Loucy (cell line): ENCODE measurements at regions not wholly inside any gene's neighbourhood (a gene's known extent, or its start where the extent isn't known, plus 50 kb on each side); places are given as distances from the start of the nearest gene placed in this dataset.

ENCODE experiments used
- H2AFZ ChIP-seq: fragments of 200-600 bp; sonication (generic); 2 replicates; pipeline ENCODE4 v1.6.0; 2016; ENCODE audit warnings: antibody characterized with exemption, mild to moderate bottlenecking, low read length, moderate library complexity
- H3F3A ChIP-seq: fragments of 200-600 bp; 2 replicates; pipeline ENCODE4 v1.6.0; 2016; ENCODE audit warnings: antibody characterized with exemption, low read depth, mild to moderate bottlenecking
- H3K27me3 ChIP-seq: fragments of 200-600 bp; sonication (generic); 2 replicates; pipeline ENCODE4 v1.6.1; 2014; ENCODE audit warnings: low read length, mild to moderate bottlenecking; ENCODE audit not compliant: insufficient read depth, poor library complexity, severe bottlenecking
- H3K36me3 ChIP-seq: fragments of 200-600 bp; sonication (generic); 2 replicates; pipeline ENCODE4 v1.6.1; 2016; ENCODE audit warnings: low read length; ENCODE audit not compliant: insufficient read depth
- H3K4me1 ChIP-seq: fragments of 200-600 bp; sonication (generic); 2 replicates; pipeline ENCODE4 v1.5.1; 2014; ENCODE audit warnings: low read length, mild to moderate bottlenecking; ENCODE audit not compliant: insufficient read depth, poor library complexity, severe bottlenecking
- H3K4me2 ChIP-seq: fragments of 200-600 bp; sonication (generic); 2 replicates; pipeline ENCODE4 v1.6.0; 2014; ENCODE audit warnings: antibody characterized with exemption, low read length, low read depth, mild to moderate bottlenecking; ENCODE audit not compliant: poor library complexity, severe bottlenecking
- H3K4me3 ChIP-seq: fragments of 200-600 bp; sonication (generic); 2 replicates; pipeline ENCODE4 v1.5.1; 2014; ENCODE audit warnings: low read length, mild to moderate bottlenecking, mixed read lengths; ENCODE audit not compliant: poor library complexity, severe bottlenecking
- H3K79me2 ChIP-seq: fragments of 200-600 bp; sonication (generic); 2 replicates; pipeline ENCODE4 v1.6.1; 2014; ENCODE audit warnings: low read length; ENCODE audit not compliant: insufficient read depth
- H3K9ac ChIP-seq: fragments of 200-600 bp; sonication (generic); 2 replicates; pipeline ENCODE4 v1.6.0; 2014; ENCODE audit warnings: mild to moderate bottlenecking, low read depth, low read length, moderate library complexity; ENCODE audit not compliant: poor library complexity, severe bottlenecking
- H3K9me2 ChIP-seq: fragments of 200-600 bp; sonication (generic); replicated peaks from 2 replicates; pipeline ENCODE4 v1.6.1; 2016; ENCODE audit warnings: low read depth, low read length, mixed read lengths
- H3K9me3 ChIP-seq: fragments of 200-600 bp; sonication (generic); 2 replicates; pipeline ENCODE4 v1.6.1; 2014; ENCODE audit warnings: mild to moderate bottlenecking, antibody characterized with exemption, low read length, low read depth; ENCODE audit not compliant: insufficient read depth
- H4K20me1 ChIP-seq: fragments of 200-600 bp; sonication (generic); 2 replicates; pipeline ENCODE4 v1.6.0; 2014; ENCODE audit warnings: antibody characterized with exemption, low read length, mild to moderate bottlenecking; ENCODE audit not compliant: insufficient read depth, poor library complexity, severe bottlenecking
- CTCF ChIP-seq: fragments of 200-600 bp; sonication (generic); conservative IDR thresholded peaks from 2 replicates; pipeline ENCODE4 v1.5.1; 2014; ENCODE audit warnings: mild to moderate bottlenecking, antibody characterized with exemption, low read length
- EZH2phosphoT487 ChIP-seq: fragments of 200-600 bp; IDR thresholded peaks from 2 replicates; pipeline ENCODE4 v1.6.1; 2018; ENCODE audit warnings: antibody characterized with exemption, mild to moderate bottlenecking, moderate library complexity, borderline replicate concordance

- H3K36me3 ChIP-seq: no peaks in the 10 kb centered on the region
- H3K9ac ChIP-seq: no peak overlapping the region
- H3K4me2 ChIP-seq: no peak overlapping the region
- H4K20me1 ChIP-seq: no peaks in the 10 kb centered on the region
- no peaks in the 10 kb centered on the region for H3K9me2 ChIP-seq
- no peaks in the 10 kb centered on the region for H3K4me1 ChIP-seq
- no peak for TF ChIP-seq EZH2phosphoT487
- TF ChIP-seq CTCF: no peak
- no peak overlapping the region for H2AFZ ChIP-seq
- no peaks in the 10 kb centered on the region for H3K27me3 ChIP-seq
- no peaks in the 10 kb centered on the region for H3F3A ChIP-seq
- no peaks in the 10 kb centered on the region for H3K79me2 ChIP-seq
- H3K9me3 ChIP-seq: no peaks in the 10 kb centered on the region
- H3K4me3 ChIP-seq: no peak overlapping the region
These were observed 167.7 kb upstream of the PTGFR start for GRCh38 chr1:78322928-78323680.

- Histone ChIP-seq H3K4me2 (no peak overlapping the region), H3K36me3 (no peaks in the 10 kb centered on the region), H3F3A (no peaks in the 10 kb centered on the region), H4K20me1 (no peaks in the 10 kb centered on the region), H3K4me3 (no peak overlapping the region), H2AFZ (no peak overlapping the region), H3K79me2 (no peaks in the 10 kb centered on the region), H3K9me3 (no peaks in the 10 kb centered on the region), H3K27me3 (no peaks in the 10 kb centered on the region), H3K9me2 (no peaks in the 10 kb centered on the region), H3K9ac (no peak overlapping the region), H3K4me1 (no peaks in the 10 kb centered on the region)
- TF ChIP-seq CTCF: no peak
- no peak for TF ChIP-seq EZH2phosphoT487
These were observed 165.5 kb upstream of the PTGFR start for GRCh38 chr1:78325293-78325692.

GRCh38 chr1:78329475-78329874, 161.3 kb upstream of the PTGFR start:
- H3K9ac ChIP-seq: no peak overlapping the region
- no peak overlapping the region for H3K4me2 ChIP-seq
- H3K4me3 ChIP-seq: no peak overlapping the region
- no peaks in the 10 kb centered on the region for H3F3A ChIP-seq
- no peaks in the 10 kb centered on the region for H3K36me3 ChIP-seq
- no peaks in the 10 kb centered on the region for H3K9me2 ChIP-seq
- H3K27me3 ChIP-seq: no peaks in the 10 kb centered on the region
- no peak overlapping the region for H2AFZ ChIP-seq
- TF ChIP-seq EZH2phosphoT487 (no peak), CTCF (no peak)
- no peaks in the 10 kb centered on the region for H3K79me2 ChIP-seq
- no peaks in the 10 kb centered on the region for H3K9me3 ChIP-seq
- H4K20me1 ChIP-seq: no peaks in the 10 kb centered on the region
- H3K4me1 ChIP-seq: no peaks in the 10 kb centered on the region
